SK-N-SH treated with all-trans-retinoic acid at 6 μM for 48 hours (cell line): ENCODE measurements at regions not wholly inside any gene's neighbourhood (a gene's known extent, or its start where the extent isn't known, plus 50 kb on each side); places are given as distances from the start of the nearest gene placed in this dataset.
"Not testable (repeated sequence)": the region's sequence is repeated elsewhere in the genome, so short reads cannot be mapped to it uniquely, and the experiment has no call there.

Experiments used
- ATAC-seq: fragments of 200-7000 bp; cut with Tn5 transposase; 3 replicates; pipeline ENCODE4 v1.9.1; 2020; ENCODE audit warnings: mild to moderate bottlenecking, moderate library complexity
- ARNTL ChIP-seq: fragments of 450-650 bp; formaldehyde crosslinking; IDR thresholded peaks from 2 replicates; pipeline ENCODE4 v1.5.0; 2020; ENCODE audit warnings: low read depth, mild to moderate bottlenecking, moderate library complexity, borderline replicate concordance
- CSDC2 ChIP-seq: fragments of 250-450 bp; sonication (Bioruptor Pico); IDR thresholded peaks from 2 replicates; pipeline ENCODE4 v1.5.0; 2020; ENCODE audit warnings: mild to moderate bottlenecking, moderate library complexity
- GLIS3 ChIP-seq: fragments of 250-450 bp; sonication (Bioruptor Pico); IDR thresholded peaks from 2 replicates; pipeline ENCODE4 v1.5.0; 2020; ENCODE audit warnings: mild to moderate bottlenecking, moderate library complexity
- ISL1 ChIP-seq: fragments of 250-450 bp; sonication (Bioruptor Pico); IDR thresholded peaks from 2 replicates; pipeline ENCODE4 v2.1.2; 2022; ENCODE audit warnings: mild to moderate bottlenecking, moderate library complexity
- OSR1 ChIP-seq: fragments of 250-450 bp; sonication (Bioruptor Pico); IDR thresholded peaks from 2 replicates; pipeline ENCODE4 v1.8.0; 2022; ENCODE audit warnings: moderate library complexity, mild to moderate bottlenecking, inconsistent platforms
- PPARA ChIP-seq: fragments of 250-450 bp; sonication (Bioruptor Pico); IDR thresholded peaks from 2 replicates; pipeline ENCODE4 v1.5.0; 2020; ENCODE audit warnings: mild to moderate bottlenecking, borderline replicate concordance
- RARB ChIP-seq: fragments of 250-450 bp; sonication (Bioruptor Pico); IDR thresholded peaks from 2 replicates; pipeline ENCODE4 v1.8.0; 2021; ENCODE audit warnings: mild to moderate bottlenecking, moderate library complexity
- TCF4 ChIP-seq: fragments of 250-450 bp; sonication (Bioruptor Pico); IDR thresholded peaks from 2 replicates; pipeline ENCODE4 v1.8.0; 2021; ENCODE audit warnings: mild to moderate bottlenecking, moderate library complexity, borderline replicate concordance
- TSHZ2 ChIP-seq: fragments of 250-450 bp; sonication (Bioruptor Pico); IDR thresholded peaks from 2 replicates; pipeline ENCODE4 v1.5.0; 2020; ENCODE audit warnings: mild to moderate bottlenecking, moderate library complexity
- ZC3H10 ChIP-seq: fragments of 250-450 bp; sonication (Bioruptor Pico); IDR thresholded peaks from 2 replicates; pipeline ENCODE4 v1.5.1; 2021; ENCODE audit warnings: mild to moderate bottlenecking, moderate library complexity
- ZFP3 ChIP-seq: fragments of 250-450 bp; sonication (Bioruptor Pico); IDR thresholded peaks from 2 replicates; pipeline ENCODE4 v1.5.0; 2020; ENCODE audit warnings: mild to moderate bottlenecking, moderate library complexity
- ZFP30 ChIP-seq: fragments of 450-650 bp; formaldehyde crosslinking; IDR thresholded peaks from 2 replicates; pipeline ENCODE4 v1.5.0; 2022; ENCODE audit warnings: mild to moderate bottlenecking, moderate library complexity
- ZNF565 ChIP-seq: fragments of 450-650 bp; formaldehyde crosslinking; conservative IDR thresholded peaks from 2 replicates; pipeline ENCODE4 v1.5.0; 2020; ENCODE audit warnings: low read depth, mild to moderate bottlenecking, moderate library complexity
- ZNF70 ChIP-seq: fragments of 450-650 bp; formaldehyde crosslinking; IDR thresholded peaks from 2 replicates; pipeline ENCODE4 v1.5.0; 2020; ENCODE audit warnings: mild to moderate bottlenecking, moderate library complexity
- ZNF8 ChIP-seq: fragments of 450-650 bp; formaldehyde crosslinking; IDR thresholded peaks from 2 replicates; pipeline ENCODE4 v1.5.0; 2020; ENCODE audit warnings: mild to moderate bottlenecking, moderate library complexity
- TF ChIP-seq, protein P1 (sequence below): fragments of 250-450 bp; sonication (Bioruptor Pico); IDR thresholded peaks from 2 replicates; pipeline ENCODE4 v1.8.0; 2020; ENCODE audit warnings: mild to moderate bottlenecking, moderate library complexity, borderline replicate concordance
- TF ChIP-seq, protein P2 (sequence below): fragments of 250-450 bp; sonication (Bioruptor Pico); IDR thresholded peaks from 2 replicates; pipeline ENCODE4 v1.5.1; 2020; ENCODE audit warnings: low read depth, mild to moderate bottlenecking, moderate library complexity
- TF ChIP-seq, protein P3 (sequence below): fragments of 250-450 bp; sonication (Bioruptor Pico); IDR thresholded peaks from 2 replicates; pipeline ENCODE4 v1.8.0; 2021; ENCODE audit warnings: low read depth, mild to moderate bottlenecking, moderate library complexity, borderline replicate concordance
- TF ChIP-seq, protein P4 (sequence below): fragments of 250-450 bp; sonication (Bioruptor Pico); IDR thresholded peaks from 2 replicates; pipeline ENCODE4 v1.5.1; 2021; ENCODE audit warnings: mild to moderate bottlenecking, moderate library complexity

DNA sequence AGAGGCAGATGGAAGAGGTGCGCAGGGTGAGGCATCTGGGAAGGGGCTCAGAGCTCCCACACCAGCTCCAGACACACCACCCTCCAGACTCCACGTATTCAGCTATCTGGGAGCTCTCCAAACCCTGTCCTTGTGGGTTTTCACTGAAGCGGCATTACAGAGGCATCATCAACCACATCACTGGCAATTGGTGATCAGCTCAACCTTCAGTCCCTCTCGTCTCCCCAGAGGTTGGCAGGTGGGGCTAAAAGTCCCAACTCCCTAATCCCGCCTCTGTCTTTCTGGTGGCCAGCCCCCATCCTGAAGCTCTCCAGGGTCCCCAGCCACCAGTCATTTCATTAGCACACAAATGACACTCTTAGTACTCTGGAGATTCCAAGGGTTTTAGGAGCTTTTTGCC, 123.9 kb downstream of the KCNJ12 start:
- no peak for TF ChIP-seq RARB (CRISPR knock-in tag)
- TF ChIP-seq ZFP3 = no peak
- TF ChIP-seq ISL1 = no peak
- TF ChIP-seq ZNF8 (CRISPR knock-in tag) = no peak
- no peak for TF ChIP-seq OSR1 (CRISPR knock-in tag)
- no peak for TF ChIP-seq PPARA (CRISPR knock-in tag)
- TF ChIP-seq, protein P1, sequence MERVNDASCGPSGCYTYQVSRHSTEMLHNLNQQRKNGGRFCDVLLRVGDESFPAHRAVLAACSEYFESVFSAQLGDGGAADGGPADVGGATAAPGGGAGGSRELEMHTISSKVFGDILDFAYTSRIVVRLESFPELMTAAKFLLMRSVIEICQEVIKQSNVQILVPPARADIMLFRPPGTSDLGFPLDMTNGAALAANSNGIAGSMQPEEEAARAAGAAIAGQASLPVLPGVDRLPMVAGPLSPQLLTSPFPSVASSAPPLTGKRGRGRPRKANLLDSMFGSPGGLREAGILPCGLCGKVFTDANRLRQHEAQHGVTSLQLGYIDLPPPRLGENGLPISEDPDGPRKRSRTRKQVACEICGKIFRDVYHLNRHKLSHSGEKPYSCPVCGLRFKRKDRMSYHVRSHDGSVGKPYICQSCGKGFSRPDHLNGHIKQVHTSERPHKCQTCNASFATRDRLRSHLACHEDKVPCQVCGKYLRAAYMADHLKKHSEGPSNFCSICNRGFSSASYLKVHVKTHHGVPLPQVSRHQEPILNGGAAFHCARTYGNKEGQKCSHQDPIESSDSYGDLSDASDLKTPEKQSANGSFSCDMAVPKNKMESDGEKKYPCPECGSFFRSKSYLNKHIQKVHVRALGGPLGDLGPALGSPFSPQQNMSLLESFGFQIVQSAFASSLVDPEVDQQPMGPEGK (CRISPR knock-in tag) = no peak
- no peak for TF ChIP-seq ZC3H10 (CRISPR knock-in tag)
- no peak for TF ChIP-seq ZNF565
- TF ChIP-seq, protein P2, sequence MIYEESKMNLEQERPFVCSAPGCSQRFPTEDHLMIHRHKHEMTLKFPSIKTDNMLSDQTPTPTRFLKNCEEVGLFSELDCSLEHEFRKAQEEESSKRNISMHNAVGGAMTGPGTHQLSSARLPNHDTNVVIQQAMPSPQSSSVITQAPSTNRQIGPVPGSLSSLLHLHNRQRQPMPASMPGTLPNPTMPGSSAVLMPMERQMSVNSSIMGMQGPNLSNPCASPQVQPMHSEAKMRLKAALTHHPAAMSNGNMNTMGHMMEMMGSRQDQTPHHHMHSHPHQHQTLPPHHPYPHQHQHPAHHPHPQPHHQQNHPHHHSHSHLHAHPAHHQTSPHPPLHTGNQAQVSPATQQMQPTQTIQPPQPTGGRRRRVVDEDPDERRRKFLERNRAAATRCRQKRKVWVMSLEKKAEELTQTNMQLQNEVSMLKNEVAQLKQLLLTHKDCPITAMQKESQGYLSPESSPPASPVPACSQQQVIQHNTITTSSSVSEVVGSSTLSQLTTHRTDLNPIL (CRISPR knock-in tag) = no peak
- TF ChIP-seq GLIS3 = no peak
- no peak for TF ChIP-seq CSDC2 (CRISPR knock-in tag)
- ATAC-seq = no peak

DNA sequence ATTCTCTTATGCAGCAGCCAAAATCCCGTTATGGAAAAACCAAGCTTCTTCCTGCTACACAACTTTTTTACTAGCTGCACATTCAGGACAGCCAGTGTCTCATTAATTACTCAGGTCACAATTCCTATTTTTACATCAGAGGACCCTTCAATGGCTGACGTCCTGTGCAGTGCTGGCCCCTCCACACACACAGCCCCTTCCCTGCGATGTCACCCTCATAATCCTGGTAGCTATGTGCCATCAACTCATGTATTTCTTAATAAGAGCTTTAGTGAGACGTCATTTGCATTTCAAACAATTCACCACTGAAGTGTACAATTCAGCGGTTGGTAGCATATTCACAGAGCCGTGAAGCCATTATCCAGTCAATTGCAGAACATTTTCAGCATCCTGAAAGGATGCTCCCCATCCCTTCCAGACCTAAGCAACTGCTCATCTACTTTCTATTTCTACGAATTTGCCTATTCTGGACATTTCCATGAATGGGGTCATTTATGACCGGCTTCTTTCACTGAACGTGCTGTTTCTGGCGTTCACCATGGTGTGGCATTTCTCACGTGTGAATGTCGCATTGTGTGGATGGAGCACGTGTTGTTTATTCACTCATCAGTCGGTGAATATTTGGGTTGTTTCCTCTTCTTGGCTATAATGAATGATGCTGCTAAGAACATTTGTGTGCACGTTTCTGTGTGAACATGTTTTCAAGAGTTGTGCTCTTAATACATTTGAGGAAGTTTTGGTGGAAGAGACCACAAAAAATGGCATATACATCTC, 126.0 kb downstream of the KCNJ12 start:
- not testable (repeated sequence) for ATAC-seq

DNA sequence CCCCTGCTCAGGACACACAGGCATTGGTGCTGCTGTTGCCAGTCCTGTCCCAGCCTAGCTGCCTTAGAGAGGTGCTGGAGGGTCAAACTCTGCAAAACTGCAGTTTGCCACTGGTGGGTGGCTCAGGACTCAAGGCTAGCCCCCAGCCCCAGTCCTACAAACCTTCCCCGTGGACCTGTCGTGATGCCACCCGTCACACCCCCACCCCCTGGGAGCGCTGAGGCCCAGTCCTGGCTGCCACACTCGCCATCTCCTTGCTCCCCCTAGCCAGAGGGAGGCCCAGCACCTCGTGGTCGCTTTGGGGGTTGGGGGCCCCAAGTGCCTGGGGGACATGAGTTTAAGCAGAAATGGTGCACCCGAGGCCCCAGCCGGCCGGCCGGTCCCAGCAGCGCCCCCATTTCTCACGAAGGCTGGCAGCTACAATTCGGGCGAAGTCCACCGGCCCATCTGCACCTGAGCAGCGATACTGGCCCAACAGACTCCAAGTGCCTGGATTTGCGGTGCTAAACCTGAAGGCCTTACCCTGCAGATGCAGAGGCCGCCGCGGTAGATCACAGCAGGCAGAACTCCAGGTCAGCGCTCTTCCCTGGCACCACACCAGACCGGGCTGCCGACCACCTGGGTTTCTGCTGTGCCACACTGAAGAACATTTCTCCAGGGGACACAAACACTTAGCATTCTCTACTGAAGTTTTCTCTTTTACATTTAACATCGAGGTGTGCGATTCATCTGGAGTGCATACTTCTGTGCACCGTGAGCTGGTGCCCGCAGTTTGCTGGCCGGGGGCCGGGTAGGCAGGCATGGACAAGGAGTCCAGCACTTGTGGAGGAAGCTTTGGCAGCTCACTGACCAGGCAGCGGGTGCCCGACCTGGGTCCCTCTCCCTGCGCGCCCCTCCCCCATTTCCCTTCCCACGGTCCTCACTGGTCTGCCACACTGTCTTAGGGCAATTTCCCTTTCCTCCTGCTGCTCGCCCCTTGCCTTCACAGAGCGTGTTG, 130.0 kb downstream of the KCNJ12 start:
- TF ChIP-seq OSR1 (CRISPR knock-in tag) = no peak
- no peak for TF ChIP-seq ARNTL (CRISPR knock-in tag)
- TF ChIP-seq RARB (CRISPR knock-in tag) = no peak
- TF ChIP-seq ZFP3 = no peak
- TF ChIP-seq ZFP30 (CRISPR knock-in tag) = no peak
- no peak for TF ChIP-seq ZC3H10 (CRISPR knock-in tag)
- TF ChIP-seq, protein P3, sequence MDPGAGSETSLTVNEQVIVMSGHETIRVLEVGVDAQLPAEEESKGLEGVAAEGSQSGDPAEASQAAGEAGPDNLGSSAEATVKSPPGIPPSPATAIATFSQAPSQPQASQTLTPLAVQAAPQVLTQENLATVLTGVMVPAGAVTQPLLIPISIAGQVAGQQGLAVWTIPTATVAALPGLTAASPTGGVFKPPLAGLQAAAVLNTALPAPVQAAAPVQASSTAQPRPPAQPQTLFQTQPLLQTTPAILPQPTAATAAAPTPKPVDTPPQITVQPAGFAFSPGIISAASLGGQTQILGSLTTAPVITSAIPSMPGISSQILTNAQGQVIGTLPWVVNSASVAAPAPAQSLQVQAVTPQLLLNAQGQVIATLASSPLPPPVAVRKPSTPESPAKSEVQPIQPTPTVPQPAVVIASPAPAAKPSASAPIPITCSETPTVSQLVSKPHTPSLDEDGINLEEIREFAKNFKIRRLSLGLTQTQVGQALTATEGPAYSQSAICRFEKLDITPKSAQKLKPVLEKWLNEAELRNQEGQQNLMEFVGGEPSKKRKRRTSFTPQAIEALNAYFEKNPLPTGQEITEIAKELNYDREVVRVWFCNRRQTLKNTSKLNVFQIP (CRISPR knock-in tag) = no peak
- TF ChIP-seq, protein P4, sequence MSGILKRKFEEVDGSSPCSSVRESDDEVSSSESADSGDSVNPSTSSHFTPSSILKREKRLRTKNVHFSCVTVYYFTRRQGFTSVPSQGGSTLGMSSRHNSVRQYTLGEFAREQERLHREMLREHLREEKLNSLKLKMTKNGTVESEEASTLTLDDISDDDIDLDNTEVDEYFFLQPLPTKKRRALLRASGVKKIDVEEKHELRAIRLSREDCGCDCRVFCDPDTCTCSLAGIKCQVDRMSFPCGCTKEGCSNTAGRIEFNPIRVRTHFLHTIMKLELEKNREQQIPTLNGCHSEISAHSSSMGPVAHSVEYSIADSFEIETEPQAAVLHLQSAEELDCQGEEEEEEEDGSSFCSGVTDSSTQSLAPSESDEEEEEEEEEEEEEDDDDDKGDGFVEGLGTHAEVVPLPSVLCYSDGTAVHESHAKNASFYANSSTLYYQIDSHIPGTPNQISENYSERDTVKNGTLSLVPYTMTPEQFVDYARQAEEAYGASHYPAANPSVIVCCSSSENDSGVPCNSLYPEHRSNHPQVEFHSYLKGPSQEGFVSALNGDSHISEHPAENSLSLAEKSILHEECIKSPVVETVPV (CRISPR knock-in tag) = no peak
- no peak for TF ChIP-seq TCF4 (CRISPR knock-in tag)
- TF ChIP-seq TSHZ2 (CRISPR knock-in tag) = no peak
- TF ChIP-seq ZNF70 (CRISPR knock-in tag) = no peak
- TF ChIP-seq CSDC2 (CRISPR knock-in tag) = no peak
- ATAC-seq = no peak

DNA sequence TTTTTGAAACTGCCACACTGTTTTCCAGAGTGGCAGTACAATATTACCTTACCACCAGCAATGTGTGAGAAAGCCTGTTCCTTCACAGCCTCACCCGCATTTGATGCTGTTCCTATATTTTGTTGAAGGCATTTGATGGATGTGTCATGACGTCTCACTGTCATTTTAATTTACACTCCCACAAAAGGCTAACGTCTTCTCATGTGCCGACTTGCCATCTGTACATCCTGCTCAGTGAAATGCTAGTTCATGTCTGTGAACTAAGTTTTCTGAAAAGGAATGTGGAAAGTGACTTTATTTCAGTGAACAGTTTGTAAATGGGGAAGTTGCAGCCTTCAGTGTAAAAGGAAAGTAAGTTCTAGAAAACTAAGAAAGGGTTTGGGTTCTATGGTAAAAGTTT, 131.6 kb downstream of the KCNJ12 start:
- ATAC-seq = not testable (repeated sequence)
